ENCODE measurements at regions not wholly inside any gene's neighbourhood (a gene's known extent, or its start where the extent isn't known, plus 50 kb on each side); places are given as distances from the start of the nearest gene placed in this dataset.

DNA sequence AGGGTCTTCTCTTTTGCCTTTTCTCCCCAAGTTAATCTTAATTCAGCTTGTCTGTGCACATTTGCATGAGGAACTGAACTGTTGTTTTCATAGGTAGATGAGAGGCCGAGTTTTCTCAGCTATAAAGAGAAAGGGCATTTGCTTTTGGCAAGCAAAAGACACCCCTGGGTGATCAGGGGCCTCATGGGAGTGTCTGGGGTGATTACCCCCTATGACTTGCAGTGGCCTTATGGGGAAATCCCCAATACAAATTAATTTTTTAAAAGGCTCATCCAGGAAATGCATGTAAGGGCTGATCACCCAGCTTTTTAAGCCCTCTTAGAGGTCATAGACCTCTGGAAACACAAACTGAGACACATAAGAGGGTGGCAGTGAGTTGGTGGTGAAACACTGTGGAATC, 56.4 kb upstream of the HMX1 start:
- Mint-ChIP-seq H3K27me3 (peaks cover 3% of the 10 kb centered on the region), H3K36me3 (ENCODE audit: low read depth) (no peaks in the 10 kb centered on the region), H3K9me3 (peaks cover 9% of the 10 kb centered on the region), H3K4me3 (no peak overlapping the region), H3K27ac (no peak overlapping the region), H3K4me1 (no peaks in the 10 kb centered on the region)
- POLR2A ChIA-PET: no interaction called here
- no peak for DNase-seq
- CTCF ChIA-PET: no interaction called here

DNA sequence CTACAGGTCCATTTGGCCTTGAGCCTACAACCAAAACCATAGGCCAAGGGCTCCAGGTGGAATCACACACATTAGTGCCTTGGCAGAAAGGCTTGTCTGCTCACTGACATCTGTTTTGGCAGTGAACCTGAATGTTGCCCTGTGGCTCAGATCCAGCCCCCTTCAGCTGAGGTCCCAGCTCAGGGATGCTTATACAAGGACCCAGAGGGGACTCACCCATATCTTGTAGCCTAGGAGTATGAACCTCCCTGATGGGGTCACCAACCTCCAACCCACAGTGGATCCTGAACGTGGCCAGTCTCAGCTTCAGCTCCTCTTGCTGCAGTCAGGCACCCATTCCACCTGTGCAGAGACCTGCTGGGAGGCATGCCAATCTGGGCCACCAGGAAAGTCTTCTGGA, 50.8 kb upstream of the HMX1 start:
- H3K27ac Mint-ChIP-seq: no peak overlapping the region
- H3K4me3 Mint-ChIP-seq: no peak overlapping the region
- CTCF ChIA-PET: no interaction called here
- no peaks in the 10 kb centered on the region for H3K36me3 Mint-ChIP-seq (ENCODE audit: low read depth)
- no peak for DNase-seq
- POLR2A ChIA-PET: no interaction called here
- peaks cover 3% of the 10 kb centered on the region for H3K27me3 Mint-ChIP-seq
- H3K9me3 Mint-ChIP-seq: peaks cover 7% of the 10 kb centered on the region
- no peaks in the 10 kb centered on the region for H3K4me1 Mint-ChIP-seq

DNA sequence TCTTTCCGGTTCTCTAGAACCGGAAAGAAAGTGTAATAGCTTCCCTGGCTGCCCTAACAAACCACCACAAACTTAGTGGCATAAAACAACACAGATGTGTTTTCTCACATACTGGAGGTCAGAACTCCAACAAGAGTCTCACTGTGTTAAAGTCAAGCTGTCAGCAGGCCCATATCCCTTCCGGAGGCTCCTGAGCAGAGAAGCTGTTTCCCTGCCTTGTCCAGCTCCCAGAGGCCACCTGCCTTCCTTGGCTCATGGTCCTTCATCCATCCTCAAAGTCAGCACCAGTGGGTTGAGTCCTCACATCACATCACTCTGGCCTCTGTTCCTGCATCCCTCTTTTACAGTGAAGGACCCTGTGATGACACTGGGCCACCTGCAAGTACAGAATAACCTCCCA, 49.8 kb upstream of the HMX1 start:
- Mint-ChIP-seq H3K27me3 (peaks cover 3% of the 10 kb centered on the region), H3K27ac (no peak overlapping the region), H3K4me3 (no peak overlapping the region), H3K4me1 (no peaks in the 10 kb centered on the region), H3K9me3 (peaks cover 7% of the 10 kb centered on the region), H3K36me3 (ENCODE audit: low read depth) (no peaks in the 10 kb centered on the region)
- CTCF ChIA-PET: no interaction called here
- no peak for DNase-seq
- POLR2A ChIA-PET: no interaction called here

Measured in activated CD4-positive, alpha-beta T cell treated with anti-CD3 and anti-CD28 coated beads, Interleukin-2, amount 10 ng/mL, durations not matched to agents 7 days and 5 days (primary cell).